ENCODE measurements at regions not wholly inside any gene's neighbourhood (a gene's known extent, or its start where the extent isn't known, plus 50 kb on each side); places are given as distances from the start of the nearest gene placed in this dataset.

- Histone ChIP-seq H3K27ac (ENCODE audit: extremely low read depth, low read depth, low read length) (no peak overlapping the region), H3K4me3 (no peak overlapping the region), H4K20me1 (replicated peaks; ENCODE audit: control insufficient read depth, insufficient read depth, low read length) (no peaks in the 10 kb centered on the region), H2AFZ (ENCODE audit: low read depth, low read length) (no peak overlapping the region), H3K9me3 (replicated peaks; ENCODE audit: control insufficient read depth, insufficient read depth, low read depth, low read length) (no peaks in the 10 kb centered on the region), H3K36me3 (ENCODE audit: control insufficient read depth, insufficient read depth, low read length) (no peaks in the 10 kb centered on the region), H3K4me1 (replicated peaks in 1 of 2; ENCODE audit: control insufficient read depth in 2 of 2, insufficient read depth in 2 of 2, low read length in 2 of 2) (no peaks in the 10 kb centered on the region), H3K4me2 (ENCODE audit: insufficient read depth, low read length) (no peak overlapping the region), H3K9ac (ENCODE audit: insufficient read depth in 1 of 2, low read depth in 2 of 2, low read length in 2 of 2) (no peak overlapping the region), H3K9me1 (ENCODE audit: control insufficient read depth, insufficient read depth, low read length) (no peaks in the 10 kb centered on the region), H3K79me2 (ENCODE audit: control insufficient read depth, insufficient read depth, low read length) (no peaks in the 10 kb centered on the region), H3K27me3 (ENCODE audit: control insufficient read depth in 2 of 2, insufficient read depth in 2 of 2, low read length in 2 of 2) (no peaks in the 10 kb centered on the region)
- BruUV-seq (replicated peaks), result no TSS peak
- ChIA-PET CTCF (ENCODE audit: low intra/inter-chr PET ratio) (no interaction called here), POLR2A (no interaction called here)
- intact Hi-C loops (cut with micrococcal nuclease), result no loop called here
- DNase-seq (ENCODE audit: extremely low read depth in 1 of 4, low spot score in 3 of 4), result no peak
- in situ Hi-C loops (cut with MboI), result no loop called here
- ATAC-seq, result no peak
- no peak for FAIRE-seq
- WGBS (ENCODE audit: insufficient coverage, low coverage, missing lambda C conversion rate), result 1% methylated on average over 7 of the region's 7 CpGs
- no peak for TF ChIP-seq ZBTB8A (IDR thresholded peaks at IDR 0.05; ENCODE audit: partially characterized antibody)
- no peak for TF ChIP-seq TFE3 (CRISPR knock-in tag; IDR thresholded peaks at IDR 0.05)
- no peak for TF ChIP-seq SRSF7 (optimal IDR thresholded peaks at IDR 0.05; ENCODE audit: low read depth, low read length)
- no peak for TF ChIP-seq STAT6 (CRISPR knock-in tag; IDR thresholded peaks at IDR 0.05)
- no peak for TF ChIP-seq FIP1L1 (IDR thresholded peaks at IDR 0.05; ENCODE audit: low read depth, low read length, poor library complexity, severe bottlenecking)
- no peak for TF ChIP-seq ZNF174 (CRISPR knock-in tag; IDR thresholded peaks at IDR 0.05)
- no peak for TF ChIP-seq VEZF1 (CRISPR knock-in tag; IDR thresholded peaks at IDR 0.05)
- no peak for TF ChIP-seq ZBTB43 (CRISPR knock-in tag; IDR thresholded peaks at IDR 0.05)
- no peak for TF ChIP-seq CREBBP (IDR thresholded peaks at IDR 0.05; ENCODE audit: low read depth, low read length)
- TF ChIP-seq PRDM10 (IDR thresholded peaks at IDR 0.05; ENCODE audit: partially characterized antibody), result no peak
- TF ChIP-seq ZBTB1 (CRISPR knock-in tag; IDR thresholded peaks at IDR 0.05; ENCODE audit: borderline replicate concordance, low read depth), result no peak
- TF ChIP-seq HLTF (IDR thresholded peaks at IDR 0.05), result no peak
Measured at GRCh38 chr1:232557096-232557495, 72.8 kb downstream of the SIPA1L2 start.

Data from K562 (cell line).